ENCODE measurements at regions not wholly inside any gene's neighbourhood (a gene's known extent, or its start where the extent isn't known, plus 50 kb on each side); places are given as distances from the start of the nearest gene placed in this dataset.

DNA sequence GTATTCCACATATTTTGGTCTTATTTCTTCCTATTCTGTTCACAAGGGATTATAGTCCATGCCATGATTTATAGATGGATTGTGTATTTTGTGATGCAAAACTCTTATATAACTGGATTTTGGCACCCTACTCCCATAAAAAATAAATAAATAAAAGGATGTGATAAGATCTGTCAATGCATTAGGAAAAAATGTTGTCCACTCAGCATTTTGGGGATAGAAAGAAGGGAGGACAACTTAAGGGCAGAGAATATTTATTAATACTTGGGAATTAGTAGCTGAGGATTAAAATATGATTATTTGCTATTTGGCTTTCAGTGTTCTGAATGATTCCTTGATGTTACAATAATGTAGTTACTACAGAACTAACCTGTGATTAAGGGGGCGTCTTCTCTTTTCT, 682.6 kb downstream of the ZBBX start:
- in situ Hi-C loops (cut with HindIII; ENCODE audit: low pct_unique_long_range_greater_than_20kb, low sequenced_read_pairs) (no loop called here), intact Hi-C loops (cut with micrococcal nuclease; ENCODE audit: unreplicated experiment) (no loop called here)
- Histone ChIP-seq H3K9me3 (ENCODE audit: control insufficient read depth, insufficient read depth, low read depth, low read length) (no peaks in the 10 kb centered on the region), H3K4me3 (ENCODE audit: low read depth in 2 of 2, low read length in 2 of 2) (no peak overlapping the region), H3K27me3 (ENCODE audit: control insufficient read depth, insufficient read depth, low read length) (no peaks in the 10 kb centered on the region), H3K27ac (ENCODE audit: low read length) (no peak overlapping the region), H3K36me3 (ENCODE audit: control insufficient read depth, insufficient read depth, low read length) (no peaks in the 10 kb centered on the region), H3K4me1 (ENCODE audit: control insufficient read depth, insufficient read depth, low read length) (no peaks in the 10 kb centered on the region)
- ChIA-PET CTCF (no interaction called here), POLR2A (no interaction called here)
- no TSS peak for BruUV-seq (replicated peaks)
- DNase-seq (ENCODE audit: low read depth, low spot score) (no peak), ATAC-seq (no peak)
- TF ChIP-seq SIN3A (IDR thresholded peaks at IDR 0.05; ENCODE audit: borderline replicate concordance, insufficient read depth, low read depth, low read length) (no peak), POLR2AphosphoS5 (IDR thresholded peaks at IDR 0.05; ENCODE audit: low read depth, low read length) (no peak), TCF7L2 (IDR thresholded peaks at IDR 0.05; ENCODE audit: low read depth, low read length) (no peak), REST (IDR thresholded peaks at IDR 0.05; ENCODE audit: insufficient read depth in 1 of 2, low read depth in 2 of 2, low read length in 1 of 2) (no peak)
- TF ChIP-seq, protein P1, sequence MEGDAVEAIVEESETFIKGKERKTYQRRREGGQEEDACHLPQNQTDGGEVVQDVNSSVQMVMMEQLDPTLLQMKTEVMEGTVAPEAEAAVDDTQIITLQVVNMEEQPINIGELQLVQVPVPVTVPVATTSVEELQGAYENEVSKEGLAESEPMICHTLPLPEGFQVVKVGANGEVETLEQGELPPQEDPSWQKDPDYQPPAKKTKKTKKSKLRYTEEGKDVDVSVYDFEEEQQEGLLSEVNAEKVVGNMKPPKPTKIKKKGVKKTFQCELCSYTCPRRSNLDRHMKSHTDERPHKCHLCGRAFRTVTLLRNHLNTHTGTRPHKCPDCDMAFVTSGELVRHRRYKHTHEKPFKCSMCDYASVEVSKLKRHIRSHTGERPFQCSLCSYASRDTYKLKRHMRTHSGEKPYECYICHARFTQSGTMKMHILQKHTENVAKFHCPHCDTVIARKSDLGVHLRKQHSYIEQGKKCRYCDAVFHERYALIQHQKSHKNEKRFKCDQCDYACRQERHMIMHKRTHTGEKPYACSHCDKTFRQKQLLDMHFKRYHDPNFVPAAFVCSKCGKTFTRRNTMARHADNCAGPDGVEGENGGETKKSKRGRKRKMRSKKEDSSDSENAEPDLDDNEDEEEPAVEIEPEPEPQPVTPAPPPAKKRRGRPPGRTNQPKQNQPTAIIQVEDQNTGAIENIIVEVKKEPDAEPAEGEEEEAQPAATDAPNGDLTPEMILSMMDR (IDR thresholded peaks at IDR 0.05), result no peak

DNA sequence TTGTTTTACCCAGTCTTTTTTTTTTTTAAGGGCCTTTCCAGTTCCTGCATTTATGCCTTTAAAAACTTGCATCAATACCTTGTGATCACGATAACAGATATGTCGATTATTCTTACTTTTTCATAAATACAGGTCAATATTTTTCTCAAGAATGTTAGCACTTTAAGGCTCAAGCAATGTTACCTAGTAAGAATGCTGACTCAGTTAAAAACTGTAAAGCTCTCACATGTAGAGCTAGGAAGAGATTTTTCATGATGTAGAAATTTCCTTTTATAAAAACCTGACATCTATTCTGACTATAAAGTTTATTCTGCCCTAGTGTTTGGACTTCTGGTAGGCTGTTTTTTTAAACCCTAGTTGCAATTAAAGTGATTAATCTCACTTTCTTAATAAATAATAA, 684.0 kb downstream of the ZBBX start:
- no peak for DNase-seq (ENCODE audit: low read depth, low spot score)
- TF ChIP-seq TCF7L2 (IDR thresholded peaks at IDR 0.05; ENCODE audit: low read depth, low read length), result no peak
- no peak for TF ChIP-seq SIN3A (IDR thresholded peaks at IDR 0.05; ENCODE audit: borderline replicate concordance, insufficient read depth, low read depth, low read length)
- TF ChIP-seq REST (IDR thresholded peaks at IDR 0.05; ENCODE audit: insufficient read depth in 1 of 2, low read depth in 2 of 2, low read length in 1 of 2), result no peak
- TF ChIP-seq, protein P1 (IDR thresholded peaks at IDR 0.05), result no peak
- no peak for TF ChIP-seq POLR2AphosphoS5 (IDR thresholded peaks at IDR 0.05; ENCODE audit: low read depth, low read length)
- H3K27ac ChIP-seq (ENCODE audit: low read length), result no peak overlapping the region
- BruUV-seq (replicated peaks), result no TSS peak
- H3K9me3 ChIP-seq (ENCODE audit: control insufficient read depth, insufficient read depth, low read depth, low read length), result no peaks in the 10 kb centered on the region
- no peak for ATAC-seq
- ChIA-PET CTCF (no interaction called here), POLR2A (no interaction called here)
- no peak overlapping the region for H3K4me3 ChIP-seq (ENCODE audit: low read depth in 2 of 2, low read length in 2 of 2)
- in situ Hi-C loops (cut with HindIII; ENCODE audit: low pct_unique_long_range_greater_than_20kb, low sequenced_read_pairs) (no loop called here), intact Hi-C loops (cut with micrococcal nuclease; ENCODE audit: unreplicated experiment) (no loop called here)
- H3K36me3 ChIP-seq (ENCODE audit: control insufficient read depth, insufficient read depth, low read length), result no peaks in the 10 kb centered on the region
- no peaks in the 10 kb centered on the region for H3K4me1 ChIP-seq (ENCODE audit: control insufficient read depth, insufficient read depth, low read length)
- no peaks in the 10 kb centered on the region for H3K27me3 ChIP-seq (ENCODE audit: control insufficient read depth, insufficient read depth, low read length)
